HG02840 (cell line): ENCODE measurements at regions not wholly inside any gene's neighbourhood (a gene's known extent, or its start where the extent isn't known, plus 50 kb on each side); places are given as distances from the start of the nearest gene placed in this dataset.
"Not testable (repeated sequence)": the region's sequence is repeated elsewhere in the genome, so short reads cannot be mapped to it uniquely, and the experiment has no call there.

Experiments
- ATAC-seq: cut with Tn5 transposase; IDR thresholded peaks from one replicate; pipeline ENCODE4 v1.9.1; 2021; ENCODE audit warnings: mild to moderate bottlenecking, moderate library complexity, moderate number of reproducible peaks; ENCODE audit not compliant: unreplicated experiment, low FRiP score

GRCh38 chr6:130699742-130700141, 127.5 kb upstream of the SMLR1 start:
- no peak for ATAC-seq

DNA sequence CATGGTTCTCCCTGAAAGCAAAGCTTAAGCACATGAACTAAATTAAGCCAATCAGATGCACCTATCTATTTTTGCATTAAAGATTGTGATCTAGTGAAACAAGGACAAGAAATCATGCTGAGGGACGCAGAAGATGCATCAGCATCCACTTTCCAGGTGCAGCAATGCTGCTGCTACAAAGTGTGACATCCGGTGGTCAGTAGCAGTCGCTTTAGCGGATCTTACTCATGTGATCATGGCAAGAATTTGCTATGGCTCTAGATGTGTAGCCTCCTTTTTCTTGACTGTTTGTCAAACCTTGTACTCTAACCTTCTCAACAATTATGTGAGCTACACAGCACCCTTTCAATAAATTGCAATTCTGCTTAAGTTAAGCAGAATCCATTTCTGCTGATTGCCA, 126.8 kb upstream of the SMLR1 start:
- no peak for ATAC-seq

- ATAC-seq: no peak
Measured at GRCh38 chr6:130708338-130708737, 118.9 kb upstream of the SMLR1 start.

GRCh38 chr6:130711641-130712040, 115.6 kb upstream of the SMLR1 start:
- not testable (repeated sequence) for ATAC-seq

DNA sequence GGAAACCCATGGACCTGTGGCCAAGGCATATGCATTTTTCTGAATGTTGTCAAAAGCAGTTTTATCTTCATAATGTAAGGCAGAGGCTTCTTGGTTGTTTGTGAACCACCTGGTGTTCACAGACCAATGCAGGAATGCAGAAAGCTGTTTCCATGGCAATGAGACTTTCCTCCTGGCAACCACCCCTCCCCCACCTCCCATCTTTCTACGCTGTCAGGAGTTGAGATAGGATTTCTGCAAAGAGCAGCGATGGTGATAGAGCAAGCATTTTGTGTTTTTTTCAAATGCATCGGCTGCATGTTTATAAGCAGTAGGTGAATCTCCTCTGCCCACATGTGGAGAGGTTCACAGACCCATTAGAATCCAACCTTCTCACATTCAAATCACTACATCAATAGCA, 114.1 kb upstream of the SMLR1 start:
- ATAC-seq: no peak

DNA sequence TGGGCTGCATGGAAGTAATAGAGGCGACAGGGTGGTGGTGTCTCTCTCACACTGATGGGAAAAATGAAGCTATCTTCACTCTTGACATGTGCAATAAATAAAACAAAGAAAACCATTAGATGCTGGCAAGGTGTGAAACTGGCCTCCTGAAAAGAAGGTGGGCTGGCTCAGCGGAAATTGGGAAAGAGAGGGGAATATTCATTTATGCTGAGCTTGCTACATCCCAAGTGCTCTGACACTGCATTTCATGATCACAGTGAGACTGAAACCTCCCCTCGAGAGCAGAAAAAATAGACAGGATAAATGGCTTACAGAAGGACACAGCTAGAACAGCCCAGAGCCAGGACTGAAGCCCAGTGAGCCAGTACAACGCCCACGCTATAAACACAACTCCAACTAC, 112.1 kb upstream of the SMLR1 start:
- no peak for ATAC-seq

DNA sequence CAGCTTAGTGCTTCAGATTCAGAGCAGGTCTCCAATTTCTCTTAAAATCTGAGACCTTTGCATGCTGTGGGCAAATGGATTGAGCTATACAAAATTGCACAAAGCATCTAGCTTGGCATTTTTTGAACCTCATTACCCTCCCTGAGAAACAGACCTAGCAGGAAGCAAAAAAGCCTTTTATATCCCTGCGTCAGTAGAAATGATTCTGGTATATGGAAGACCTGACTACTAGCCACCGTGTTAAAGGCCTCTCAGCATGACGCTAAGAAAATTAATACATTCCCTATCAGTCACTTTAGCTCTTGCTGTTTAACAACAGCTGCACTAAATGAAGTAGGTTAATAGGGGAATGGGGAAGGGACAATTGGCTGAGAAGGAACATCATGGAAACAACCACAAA, 110.7 kb upstream of the SMLR1 start:
- ATAC-seq: no peak

DNA sequence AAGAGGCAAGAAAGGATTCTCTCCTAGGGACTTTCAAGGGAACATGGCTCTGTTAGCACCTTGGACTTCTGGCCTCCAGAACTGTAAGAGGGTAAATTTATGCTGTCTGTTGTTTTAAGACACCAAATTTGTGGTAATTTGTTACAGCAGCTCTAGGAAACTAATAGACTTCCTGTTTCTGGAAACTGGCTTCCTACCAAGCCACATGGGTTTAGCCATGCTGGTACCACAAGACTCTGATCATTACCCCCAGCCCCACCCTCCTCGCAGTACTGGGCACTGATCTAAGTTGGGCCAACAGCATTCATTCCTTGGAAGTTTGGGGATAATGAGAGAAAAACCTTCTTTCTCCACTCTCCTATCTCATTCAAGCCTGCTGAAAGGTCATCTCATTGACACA, 109.5 kb upstream of the SMLR1 start:
- ATAC-seq: no peak

- no peak for ATAC-seq
Measured at GRCh38 chr6:130720076-130720715, 107.0 kb upstream of the SMLR1 start.

DNA sequence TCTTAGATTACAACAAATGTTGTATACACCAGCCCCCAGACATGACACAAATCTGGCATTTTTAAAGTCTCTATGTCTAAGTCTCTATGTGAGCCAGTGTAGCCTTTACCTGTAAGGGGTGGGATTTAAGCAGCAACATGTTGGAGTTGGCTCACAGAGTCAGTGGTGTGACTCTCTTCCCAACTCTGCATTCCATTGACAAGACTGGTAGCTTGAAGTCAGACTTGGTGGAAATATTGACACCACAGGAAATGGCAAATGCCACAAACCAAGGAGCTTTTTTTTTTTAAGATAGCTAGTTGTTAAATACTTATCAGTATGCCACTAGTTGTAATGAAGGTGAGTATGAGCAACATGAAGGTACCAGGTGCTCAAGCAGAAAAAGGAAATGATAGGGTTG, 103.1 kb upstream of the SMLR1 start:
- ATAC-seq: no peak

DNA sequence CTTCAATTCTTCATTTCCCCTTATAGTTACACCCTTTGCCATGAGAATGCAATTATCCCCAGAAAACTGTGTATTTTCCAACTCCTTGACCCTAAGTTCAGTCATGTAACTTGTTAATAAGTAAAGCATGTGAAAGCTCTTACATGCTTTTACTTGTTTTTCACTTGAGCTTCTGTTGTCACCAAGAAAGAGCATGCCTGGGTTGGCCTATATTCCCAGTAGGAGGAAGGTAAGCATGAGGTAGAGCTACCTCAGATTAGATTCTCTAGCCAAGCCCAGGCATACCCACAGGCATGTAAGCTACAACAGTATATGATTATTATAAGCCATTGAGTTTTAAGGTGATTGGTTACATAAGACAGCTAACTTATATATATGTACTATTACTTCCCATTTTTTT, 101.7 kb upstream of the SMLR1 start:
- no peak for ATAC-seq

- not testable (repeated sequence) for ATAC-seq
Measured at GRCh38 chr6:130728064-130728463, 99.1 kb upstream of the SMLR1 start.

- ATAC-seq: no peak
Measured at GRCh38 chr6:130730600-130730999, 96.6 kb upstream of the SMLR1 start.

DNA sequence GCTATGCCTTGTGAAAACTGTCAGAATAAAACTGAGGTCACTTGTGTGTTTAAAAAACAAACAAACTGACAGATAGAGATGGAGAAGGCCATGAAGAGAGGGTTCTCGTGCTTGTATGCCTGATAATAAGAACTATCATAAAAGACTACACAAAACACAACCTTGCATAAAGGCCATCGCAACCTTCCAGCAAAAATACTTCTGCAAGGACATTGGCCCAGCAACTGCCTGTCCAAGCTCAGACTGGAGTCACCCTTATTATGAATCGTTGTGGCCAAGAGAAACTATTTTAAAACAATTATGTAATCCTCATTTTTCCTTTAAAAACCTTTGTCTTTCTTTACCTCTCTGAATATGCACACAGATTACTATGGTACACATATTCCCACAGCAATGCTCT, 93.0 kb upstream of the SMLR1 start:
- no peak for ATAC-seq

DNA sequence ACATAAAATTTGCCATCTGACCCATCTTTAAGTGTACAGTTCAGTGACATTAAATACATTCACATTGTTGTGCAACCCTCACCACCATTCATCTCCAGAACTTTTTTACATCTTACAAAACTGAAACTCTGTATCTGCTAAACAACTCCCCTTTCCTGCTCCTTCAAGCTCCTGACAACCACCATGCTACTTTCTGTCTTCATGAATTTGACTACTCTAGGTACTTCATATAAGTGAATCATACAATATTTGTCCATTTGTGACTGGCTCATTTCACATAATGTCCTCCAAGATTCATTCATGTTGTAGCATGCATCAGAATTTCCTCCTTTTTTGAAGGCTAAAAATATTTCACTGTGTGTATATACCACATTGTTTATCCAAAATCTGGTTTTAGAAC, 86.9 kb upstream of the SMLR1 start:
- no peak for ATAC-seq

GRCh38 chr6:130742131-130742681, 85.0 kb upstream of the SMLR1 start:
- no peak for ATAC-seq

- no peak for ATAC-seq
Measured at GRCh38 chr6:130743175-130743574, 84.0 kb upstream of the SMLR1 start.

DNA sequence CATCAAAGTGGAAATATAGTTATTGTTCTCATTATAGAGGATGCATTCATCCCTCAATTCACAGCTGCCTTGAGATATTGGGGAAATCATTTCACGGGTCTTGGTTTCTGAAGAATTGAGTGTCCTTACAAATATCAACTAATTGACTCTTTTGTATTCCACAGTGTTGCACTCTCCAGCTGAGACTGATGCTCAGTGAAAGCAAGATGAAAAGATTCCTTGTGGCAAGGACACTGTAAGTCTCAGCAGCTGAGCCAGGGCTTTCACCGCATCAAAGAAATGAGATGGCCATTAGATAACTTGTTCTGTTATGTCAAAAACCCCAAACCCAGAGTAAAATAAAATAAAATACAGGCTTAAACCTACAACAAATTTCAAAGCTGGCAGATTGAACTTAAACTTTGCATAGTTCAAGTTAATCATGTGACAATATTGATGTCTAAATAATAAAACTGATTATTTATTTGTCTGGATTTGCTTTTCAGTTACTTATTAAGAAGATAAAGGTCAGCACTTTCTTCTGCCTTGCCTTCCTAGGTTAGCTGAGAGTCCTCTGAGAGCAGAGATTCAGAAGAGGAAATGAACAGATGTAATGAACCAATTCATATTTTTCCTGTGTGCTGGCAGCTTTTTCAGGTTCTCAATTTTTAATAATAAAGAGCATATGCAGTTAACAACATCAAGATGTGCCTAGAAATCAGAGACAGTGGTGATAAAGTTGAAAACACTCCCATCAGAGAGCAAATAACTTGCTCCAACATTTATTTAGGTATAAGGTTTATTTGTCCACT, 82.4 kb upstream of the SMLR1 start:
- no peak for ATAC-seq

DNA sequence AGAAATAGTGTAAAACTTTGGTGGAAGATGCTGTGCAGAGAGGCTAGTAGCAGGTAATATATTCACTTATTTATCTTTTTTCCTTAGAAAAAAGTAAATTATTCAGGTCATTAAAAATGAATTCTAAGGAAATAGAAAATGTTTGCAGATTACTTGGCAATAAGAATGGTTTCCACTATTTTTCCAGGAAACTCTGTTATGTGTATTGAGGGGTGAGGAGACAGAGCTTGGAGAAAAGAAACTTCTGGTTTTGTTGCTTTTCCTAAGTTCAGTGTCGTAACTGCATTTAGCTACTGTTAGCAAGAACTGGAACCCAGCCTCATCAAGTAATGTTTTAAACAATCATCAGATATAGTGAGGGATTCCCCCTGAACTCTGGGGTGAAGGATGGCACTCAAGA, 79.2 kb upstream of the SMLR1 start:
- no peak for ATAC-seq

DNA sequence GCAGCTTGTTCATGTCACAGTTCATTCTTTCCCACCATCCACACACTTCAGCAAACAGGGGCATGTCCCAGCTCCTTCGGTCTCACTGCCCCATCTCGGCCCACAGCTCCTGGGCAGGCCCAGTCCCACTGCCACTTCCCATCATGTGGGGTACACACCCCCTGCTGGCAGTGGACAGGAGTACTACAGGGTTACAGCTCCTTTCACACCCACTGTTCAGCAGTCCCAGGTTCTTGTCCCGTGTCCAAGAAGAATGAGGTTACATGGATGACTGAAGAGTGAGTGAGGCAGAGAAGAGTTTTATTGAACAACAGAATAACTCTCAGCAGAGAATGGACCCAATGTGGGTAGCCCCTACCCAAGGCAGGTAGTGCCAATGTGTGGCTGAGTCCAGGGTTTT, 77.8 kb upstream of the SMLR1 start:
- no peak for ATAC-seq

DNA sequence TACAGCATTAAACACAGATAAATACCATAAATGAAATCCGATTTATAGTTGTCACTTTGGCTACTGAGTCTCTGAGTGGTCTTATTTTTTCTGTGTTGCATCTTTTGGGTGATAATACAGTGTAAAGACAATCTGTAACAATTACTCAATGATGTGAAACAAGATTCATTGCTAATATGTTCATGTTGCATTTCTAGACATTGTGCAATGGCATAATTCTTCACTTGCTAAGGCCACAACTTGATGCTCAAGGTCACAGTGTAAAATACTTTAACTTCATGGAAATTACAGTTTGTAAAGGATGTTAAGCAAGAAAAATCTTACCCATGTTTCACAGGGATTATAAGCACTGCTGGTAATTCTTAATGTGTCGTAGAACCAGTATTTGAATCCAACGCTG, 74.9 kb upstream of the SMLR1 start:
- no peak for ATAC-seq

DNA sequence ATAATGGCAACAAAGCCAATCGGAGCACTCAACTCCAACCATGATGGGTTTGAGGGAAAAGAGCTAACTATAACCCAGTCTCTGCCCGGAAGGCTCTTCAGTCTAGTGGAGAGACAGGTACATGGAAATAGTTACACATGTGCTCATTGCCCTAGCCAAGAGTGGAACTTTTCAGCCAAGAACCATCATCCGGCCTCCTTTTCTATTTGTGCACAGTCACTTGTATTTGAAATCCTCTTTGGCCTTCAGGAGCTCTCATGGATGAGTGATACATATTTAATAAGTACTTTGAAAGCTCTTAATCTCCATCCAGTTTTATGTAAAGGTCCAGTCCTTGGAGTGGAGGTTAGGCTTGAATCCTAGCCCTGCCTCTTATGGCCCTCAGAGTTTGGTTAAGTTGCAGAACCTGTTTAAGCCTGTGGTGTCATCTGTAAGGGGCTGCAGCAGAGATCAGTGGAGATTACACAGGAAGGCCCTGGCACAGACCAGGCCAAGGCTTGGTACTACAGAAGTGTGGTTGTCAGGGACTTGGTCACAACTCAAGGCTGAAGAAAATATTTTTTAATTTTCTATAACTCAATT, 72.3 kb upstream of the SMLR1 start:
- no peak for ATAC-seq
